HG03139 (cell line): ENCODE measurements at regions not wholly inside any gene's neighbourhood (a gene's known extent, or its start where the extent isn't known, plus 50 kb on each side); places are given as distances from the start of the nearest gene placed in this dataset.

Experiments
- ATAC-seq: cut with Tn5 transposase; IDR thresholded peaks from one replicate; pipeline ENCODE4 v1.9.1; 2021; ENCODE audit not compliant: unreplicated experiment

- ATAC-seq, result no peak
Observed at GRCh38 chr17:77358801-77359200, 218.0 kb downstream of the SEC14L1 start.

GRCh38 chr17:77359236-77359635, 218.5 kb downstream of the SEC14L1 start:
- no peak for ATAC-seq

- no peak for ATAC-seq
Observed at GRCh38 chr17:77361986-77362620, 221.3 kb downstream of the SEC14L1 start.

GRCh38 chr17:77363821-77364361, 223.1 kb downstream of the SEC14L1 start:
- ATAC-seq, result no peak

- ATAC-seq, result no peak
Observed at GRCh38 chr17:77364381-77364911, 223.7 kb downstream of the SEC14L1 start.

- no peak for ATAC-seq
Observed at GRCh38 chr17:77364941-77365583, 224.3 kb downstream of the SEC14L1 start.

GRCh38 chr17:77365584-77366186, 224.9 kb downstream of the SEC14L1 start:
- ATAC-seq, result no peak

GRCh38 chr17:77366206-77366557, 225.4 kb downstream of the SEC14L1 start:
- no peak for ATAC-seq

GRCh38 chr17:77366558-77367245, 225.9 kb downstream of the SEC14L1 start:
- ATAC-seq, result no peak

GRCh38 chr17:77369544-77369971, 228.8 kb downstream of the SEC14L1 start:
- no peak for ATAC-seq

GRCh38 chr17:77370586-77370985, 229.8 kb downstream of the SEC14L1 start:
- ATAC-seq, result no peak

- ATAC-seq, result no peak
Observed at GRCh38 chr17:77371117-77371887, 230.5 kb downstream of the SEC14L1 start.

- no peak for ATAC-seq
Observed at GRCh38 chr17:77371888-77372443, 231.2 kb downstream of the SEC14L1 start.

GRCh38 chr17:77372444-77373298, 231.9 kb downstream of the SEC14L1 start:
- ATAC-seq, result peak; percentile 49

- no peak for ATAC-seq
Observed at GRCh38 chr17:77373299-77374169, 232.8 kb downstream of the SEC14L1 start.

GRCh38 chr17:77374170-77374936, 233.6 kb downstream of the SEC14L1 start:
- peak; percentile 31 for ATAC-seq

- no peak for ATAC-seq
Observed at GRCh38 chr17:77375108-77375916, 234.5 kb downstream of the SEC14L1 start.
